ENCODE measurements at regions not wholly inside any gene's neighbourhood (a gene's known extent, or its start where the extent isn't known, plus 50 kb on each side); places are given as distances from the start of the nearest gene placed in this dataset.
"Not testable (repeated sequence)": the region's sequence is repeated elsewhere in the genome, so short reads cannot be mapped to it uniquely, and the experiment has no call there.

- not testable (repeated sequence) for H3K4me3 ChIP-seq (ENCODE audit: low read length); H3K4me1 ChIP-seq (ENCODE audit: control insufficient read depth, insufficient read depth, low read length)
Observed at GRCh38 chr2:12018726-12019125, 272.3 kb downstream of the LPIN1 start.

GRCh38 chr2:12020833-12021469, 274.5 kb downstream of the LPIN1 start:
- no peaks in the 10 kb centered on the region for H3K36me3 ChIP-seq (ENCODE audit: control insufficient read depth, insufficient read depth, low read length)
- H3K4me1 ChIP-seq (ENCODE audit: control insufficient read depth, insufficient read depth, low read length), result no peaks in the 10 kb centered on the region
- no peak overlapping the region for H3K4me3 ChIP-seq (ENCODE audit: low read length)
- H3K9ac ChIP-seq (ENCODE audit: low read length), result no peak overlapping the region
- no peaks in the 10 kb centered on the region for H3K27me3 ChIP-seq (ENCODE audit: control insufficient read depth, insufficient read depth, low read length)
- no peaks in the 10 kb centered on the region for H3K9me3 ChIP-seq (ENCODE audit: control insufficient read depth, low read length)

More at GRCh38 chr2:12018726-12019125, 272.3 kb downstream of the LPIN1 start:
- not testable (repeated sequence) for H3K9me3 ChIP-seq (ENCODE audit: control insufficient read depth, low read length); H3K36me3 ChIP-seq (ENCODE audit: control insufficient read depth, insufficient read depth, low read length); H3K27me3 ChIP-seq (ENCODE audit: control insufficient read depth, insufficient read depth, low read length); H3K9ac ChIP-seq (ENCODE audit: low read length)

- not testable (repeated sequence) for H3K27me3 ChIP-seq (ENCODE audit: control insufficient read depth, insufficient read depth, low read length); H3K4me3 ChIP-seq (ENCODE audit: low read length)
Observed at GRCh38 chr2:12024197-12024907, 277.9 kb downstream of the LPIN1 start.

GRCh38 chr2:12027136-12027535, 280.7 kb downstream of the LPIN1 start:
- Histone ChIP-seq H3K9me3 (ENCODE audit: control insufficient read depth, low read length) (no peaks in the 10 kb centered on the region), H3K4me3 (ENCODE audit: low read length) (no peak overlapping the region), H3K27me3 (ENCODE audit: control insufficient read depth, insufficient read depth, low read length) (no peaks in the 10 kb centered on the region), H3K9ac (ENCODE audit: low read length) (no peak overlapping the region), H3K36me3 (ENCODE audit: control insufficient read depth, insufficient read depth, low read length) (no peaks in the 10 kb centered on the region), H3K4me1 (ENCODE audit: control insufficient read depth, insufficient read depth, low read length) (no peaks in the 10 kb centered on the region)

More at GRCh38 chr2:12024197-12024907, 277.9 kb downstream of the LPIN1 start:
- H3K9me3 ChIP-seq (ENCODE audit: control insufficient read depth, low read length); H3K9ac ChIP-seq (ENCODE audit: low read length); H3K4me1 ChIP-seq (ENCODE audit: control insufficient read depth, insufficient read depth, low read length); H3K36me3 ChIP-seq (ENCODE audit: control insufficient read depth, insufficient read depth, low read length): not testable (repeated sequence)

GRCh38 chr2:12031866-12032265, 285.4 kb downstream of the LPIN1 start:
- H3K9me3 ChIP-seq (ENCODE audit: control insufficient read depth, low read length), result no peaks in the 10 kb centered on the region
- no peaks in the 10 kb centered on the region for H3K27me3 ChIP-seq (ENCODE audit: control insufficient read depth, insufficient read depth, low read length)
- H3K36me3 ChIP-seq (ENCODE audit: control insufficient read depth, insufficient read depth, low read length), result no peaks in the 10 kb centered on the region
- H3K9ac ChIP-seq (ENCODE audit: low read length), result no peak overlapping the region
- no peaks in the 10 kb centered on the region for H3K4me1 ChIP-seq (ENCODE audit: control insufficient read depth, insufficient read depth, low read length)
- H3K4me3 ChIP-seq (ENCODE audit: low read length), result no peak overlapping the region

GRCh38 chr2:12032398-12032797, 286.0 kb downstream of the LPIN1 start:
- Histone ChIP-seq H3K9me3 (ENCODE audit: control insufficient read depth, low read length) (no peaks in the 10 kb centered on the region), H3K4me1 (ENCODE audit: control insufficient read depth, insufficient read depth, low read length) (no peaks in the 10 kb centered on the region), H3K9ac (ENCODE audit: low read length) (no peak overlapping the region)

GRCh38 chr2:12032975-12033374, 286.5 kb downstream of the LPIN1 start:
- H3K4me1 ChIP-seq (ENCODE audit: control insufficient read depth, insufficient read depth, low read length), result no peaks in the 10 kb centered on the region
- no peak overlapping the region for H3K4me3 ChIP-seq (ENCODE audit: low read length)
- H3K9ac ChIP-seq (ENCODE audit: low read length), result no peak overlapping the region
- H3K9me3 ChIP-seq (ENCODE audit: control insufficient read depth, low read length), result no peaks in the 10 kb centered on the region
- no peaks in the 10 kb centered on the region for H3K27me3 ChIP-seq (ENCODE audit: control insufficient read depth, insufficient read depth, low read length)
- H3K36me3 ChIP-seq (ENCODE audit: control insufficient read depth, insufficient read depth, low read length), result no peaks in the 10 kb centered on the region

More at GRCh38 chr2:12032398-12032797, 286.0 kb downstream of the LPIN1 start:
- Histone ChIP-seq H3K4me3 (ENCODE audit: low read length) (no peak overlapping the region), H3K27me3 (ENCODE audit: control insufficient read depth, insufficient read depth, low read length) (no peaks in the 10 kb centered on the region), H3K36me3 (ENCODE audit: control insufficient read depth, insufficient read depth, low read length) (no peaks in the 10 kb centered on the region)

- Histone ChIP-seq H3K9me3 (ENCODE audit: control insufficient read depth, low read length) (no peaks in the 10 kb centered on the region), H3K4me1 (ENCODE audit: control insufficient read depth, insufficient read depth, low read length) (no peaks in the 10 kb centered on the region), H3K4me3 (ENCODE audit: low read length) (no peak overlapping the region), H3K27me3 (ENCODE audit: control insufficient read depth, insufficient read depth, low read length) (no peaks in the 10 kb centered on the region), H3K36me3 (ENCODE audit: control insufficient read depth, insufficient read depth, low read length) (no peaks in the 10 kb centered on the region), H3K9ac (ENCODE audit: low read length) (no peak overlapping the region)
Observed at GRCh38 chr2:12033494-12033893, 287.1 kb downstream of the LPIN1 start.

- no peak overlapping the region for H3K4me3 ChIP-seq (ENCODE audit: low read length)
Observed at GRCh38 chr2:12034382-12034781, 287.9 kb downstream of the LPIN1 start.

GRCh38 chr2:12035029-12035720, 288.7 kb downstream of the LPIN1 start:
- no peaks in the 10 kb centered on the region for H3K9me3 ChIP-seq (ENCODE audit: control insufficient read depth, low read length)
- no peaks in the 10 kb centered on the region for H3K4me1 ChIP-seq (ENCODE audit: control insufficient read depth, insufficient read depth, low read length)
- no peak overlapping the region for H3K4me3 ChIP-seq (ENCODE audit: low read length)
- H3K9ac ChIP-seq (ENCODE audit: low read length), result no peak overlapping the region
- H3K27me3 ChIP-seq (ENCODE audit: control insufficient read depth, insufficient read depth, low read length), result no peaks in the 10 kb centered on the region
- H3K36me3 ChIP-seq (ENCODE audit: control insufficient read depth, insufficient read depth, low read length), result no peaks in the 10 kb centered on the region

More at GRCh38 chr2:12034382-12034781, 287.9 kb downstream of the LPIN1 start:
- H3K9me3 ChIP-seq (ENCODE audit: control insufficient read depth, low read length), result no peaks in the 10 kb centered on the region
- no peaks in the 10 kb centered on the region for H3K36me3 ChIP-seq (ENCODE audit: control insufficient read depth, insufficient read depth, low read length)
- H3K27me3 ChIP-seq (ENCODE audit: control insufficient read depth, insufficient read depth, low read length), result no peaks in the 10 kb centered on the region
- H3K4me1 ChIP-seq (ENCODE audit: control insufficient read depth, insufficient read depth, low read length), result no peaks in the 10 kb centered on the region
- H3K9ac ChIP-seq (ENCODE audit: low read length), result no peak overlapping the region

GRCh38 chr2:12035956-12036639, 289.7 kb downstream of the LPIN1 start:
- Histone ChIP-seq H3K27me3 (ENCODE audit: control insufficient read depth, insufficient read depth, low read length) (no peaks in the 10 kb centered on the region), H3K36me3 (ENCODE audit: control insufficient read depth, insufficient read depth, low read length) (no peaks in the 10 kb centered on the region), H3K9me3 (ENCODE audit: control insufficient read depth, low read length) (no peaks in the 10 kb centered on the region)

GRCh38 chr2:12036640-12036983, 290.2 kb downstream of the LPIN1 start:
- no peaks in the 10 kb centered on the region for H3K4me1 ChIP-seq (ENCODE audit: control insufficient read depth, insufficient read depth, low read length)
- no peaks in the 10 kb centered on the region for H3K27me3 ChIP-seq (ENCODE audit: control insufficient read depth, insufficient read depth, low read length)
- no peaks in the 10 kb centered on the region for H3K36me3 ChIP-seq (ENCODE audit: control insufficient read depth, insufficient read depth, low read length)

More at GRCh38 chr2:12035956-12036639, 289.7 kb downstream of the LPIN1 start:
- Histone ChIP-seq H3K4me3 (ENCODE audit: low read length) (no peak overlapping the region), H3K9ac (ENCODE audit: low read length) (no peak overlapping the region), H3K4me1 (ENCODE audit: control insufficient read depth, insufficient read depth, low read length) (no peaks in the 10 kb centered on the region)

More at GRCh38 chr2:12036640-12036983, 290.2 kb downstream of the LPIN1 start:
- Histone ChIP-seq H3K9ac (ENCODE audit: low read length) (no peak overlapping the region), H3K4me3 (ENCODE audit: low read length) (no peak overlapping the region), H3K9me3 (ENCODE audit: control insufficient read depth, low read length) (no peaks in the 10 kb centered on the region)

Data from mucosa of stomach (tissue), 1 donor.